Stimulated activated CD4-positive, alpha-beta T cell treated with anti-CD3 and anti-CD28 coated beads, TNF-alpha, amount 100 ng/mL, for 1 hour (primary cell): ENCODE measurements at regions not wholly inside any gene's neighbourhood (a gene's known extent, or its start where the extent isn't known, plus 50 kb on each side); places are given as distances from the start of the nearest gene placed in this dataset.

ENCODE experiments used
- DNase-seq, 3 donors: peaks; one replicate each; pipeline ENCODE4 v3.0.0-alpha.2; 2020; ENCODE audit warnings: low read depth in 3 of 3, low spot score in 1 of 3

GRCh38 chr10:8590518-8590917, 536.0 kb downstream of the GATA3 start:
- no peak for DNase-seq

GRCh38 chr10:8591640-8592039, 537.2 kb downstream of the GATA3 start:
- DNase-seq: no peak

GRCh38 chr10:8594176-8594575, 539.7 kb downstream of the GATA3 start:
- no peak for DNase-seq

- no peak for DNase-seq
Measured at GRCh38 chr10:8594711-8595110, 540.2 kb downstream of the GATA3 start.

- no peak for DNase-seq
Measured at GRCh38 chr10:8595140-8595539, 540.7 kb downstream of the GATA3 start.

- DNase-seq: no peak
Measured at GRCh38 chr10:8596929-8597472, 542.5 kb downstream of the GATA3 start.

GRCh38 chr10:8600192-8600591, 545.7 kb downstream of the GATA3 start:
- DNase-seq: no peak

- DNase-seq: no peak
Measured at GRCh38 chr10:8602821-8603220, 548.3 kb downstream of the GATA3 start.

GRCh38 chr10:8614054-8614565, 559.6 kb downstream of the GATA3 start:
- no peak for DNase-seq

- DNase-seq: no peak
Measured at GRCh38 chr10:8615118-8615517, 560.6 kb downstream of the GATA3 start.

GRCh38 chr10:8616166-8616565, 561.7 kb downstream of the GATA3 start:
- DNase-seq: no peak

GRCh38 chr10:8617792-8618191, 563.3 kb downstream of the GATA3 start:
- no peak for DNase-seq

GRCh38 chr10:8618834-8619233, 564.3 kb downstream of the GATA3 start:
- DNase-seq: no peak

- DNase-seq: no peak
Measured at GRCh38 chr10:8628351-8628750, 573.9 kb downstream of the GATA3 start.

- DNase-seq: no peak
Measured at GRCh38 chr10:8633909-8634308, 579.4 kb downstream of the GATA3 start.

GRCh38 chr10:8636371-8636770, 581.9 kb downstream of the GATA3 start:
- no peak for DNase-seq

- DNase-seq: no peak
Measured at GRCh38 chr10:8637640-8638039, 583.2 kb downstream of the GATA3 start.

GRCh38 chr10:8638088-8638672, 583.7 kb downstream of the GATA3 start:
- no peak for DNase-seq

GRCh38 chr10:8639486-8640185, 585.1 kb downstream of the GATA3 start:
- no peak for DNase-seq

GRCh38 chr10:8640301-8640700, 585.8 kb downstream of the GATA3 start:
- DNase-seq: no peak

GRCh38 chr10:8640878-8641277, 586.4 kb downstream of the GATA3 start:
- DNase-seq: no peak

GRCh38 chr10:8656261-8656660, 601.8 kb downstream of the GATA3 start:
- no peak for DNase-seq

GRCh38 chr10:8659982-8660381, 605.5 kb downstream of the GATA3 start:
- no peak for DNase-seq
